ENCODE measurements at regions not wholly inside any gene's neighbourhood (a gene's known extent, or its start where the extent isn't known, plus 50 kb on each side); places are given as distances from the start of the nearest gene placed in this dataset.

- H2AFZ ChIP-seq (ENCODE audit: low read length): no peak overlapping the region
- H4K8ac ChIP-seq (ENCODE audit: extremely low read depth, insufficient read depth, low read length): no peak overlapping the region
- peaks cover 0 to 23% of the 10 kb centered on the region in 2 experiments; a peak in 2 of 4 replicates for H3K79me2 ChIP-seq (ENCODE audit: control insufficient read depth in 1 of 2, insufficient read depth in 2 of 2, low read length in 2 of 2)
- H3K23ac ChIP-seq (ENCODE audit: insufficient read length): no peak overlapping the region
- no peaks in the 10 kb centered on the region for H3K27me3 ChIP-seq (replicated peaks in 1 of 4; ENCODE audit: control insufficient read depth in 3 of 4, extremely low read depth in 1 of 4, insufficient read depth in 3 of 4, low read length in 3 of 4)
- FAIRE-seq (peak; percentile 79), DNase-seq (ENCODE audit: low read depth in 1 of 2, low spot score in 2 of 2) (peak in 1 of 2 experiments; percentile 73)
- no peaks in the 10 kb centered on the region; the same call in 1 of the 2 replicates for H3K23me2 ChIP-seq (ENCODE audit: low read depth, low read length)
- 71% methylated on average over 11 of the region's 11 CpGs; no CpG with 5 or more reads in 1 of the 2 experiments for WGBS, 2 experiments (ENCODE audit: extremely low coverage in 1 of 2, insufficient coverage in 1 of 2, insufficient read length in 1 of 2, insufficient replicate concordance in 2 of 2, low coverage in 1 of 2, low lambda C conversion rate in 2 of 2, missing lambda C conversion rate in 1 of 2)
- no peak overlapping the region for H2BK5ac ChIP-seq (ENCODE audit: low read depth, low read length)
- no peak overlapping the region for H2BK20ac ChIP-seq (ENCODE audit: low read length)
- ChIA-PET CTCF (ENCODE audit: partially characterized antibody) (interaction anchor here (0.6 to 8.5 kb wide), 41 partner anchors 10 to 355 kb away, joined by 3 to 141 read pairs (median 4); no protein-coding TSS in a partner anchor), POLR2A (ENCODE audit: partially characterized antibody) (interaction anchor here (0.7 to 1.5 kb wide), 4 partner anchors 19 to 143 kb away, joined by 3 read pairs; no protein-coding TSS in a partner anchor)
- no peak overlapping the region for H4K5ac ChIP-seq (ENCODE audit: insufficient read length, low read depth, low read length)
- H3K79me1 ChIP-seq (ENCODE audit: low read depth, low read length): peaks cover 3% of the 10 kb centered on the region; the same call in 1 of the 2 replicates
- no peak overlapping the region for H3K27ac ChIP-seq (ENCODE audit: low read depth, low read length)
- H3K4me1 ChIP-seq (replicated peaks in 1 of 4; ENCODE audit: control insufficient read depth in 3 of 4, insufficient read depth in 4 of 4, low read length in 3 of 4): peaks cover 8 to 16% (median 13%) of the 10 kb centered on the region in 4 experiments
- H2BK12ac ChIP-seq (ENCODE audit: low read depth, low read length): no peak overlapping the region
- no peak overlapping the region for H3K9ac ChIP-seq (replicated peaks in 1 of 4; ENCODE audit: extremely low read depth in 1 of 4, low read depth in 3 of 4, low read length in 3 of 4)
- peaks cover 6 to 7% of the 10 kb centered on the region in 2 experiments for H3K9me3 ChIP-seq (ENCODE audit: insufficient read depth in 2 of 2, low read depth in 1 of 2, low read length in 1 of 2)
- H4K91ac ChIP-seq (replicated peaks; ENCODE audit: insufficient read length, low read length): no peak overlapping the region
- peak overlapping the region; percentile 19 for H3K4ac ChIP-seq (replicated peaks; ENCODE audit: insufficient read length, low read depth, low read length)
- H3K4me3 ChIP-seq (ENCODE audit: extremely low read depth in 1 of 4, insufficient read depth in 2 of 4, low read depth in 3 of 4, low read length in 4 of 4): no peak overlapping the region
- no peak overlapping the region for H2AK5ac ChIP-seq (ENCODE audit: low read depth, low read length)
- H3K18ac ChIP-seq (ENCODE audit: extremely low read depth, low read length): no peak overlapping the region
- no peak for TF ChIP-seq TAF7 (optimal IDR thresholded peaks at IDR 0.05; ENCODE audit: borderline replicate concordance, low read depth, low read length)
- TF ChIP-seq ZNF274 (IDR thresholded peaks at IDR 0.05; ENCODE audit: borderline replicate concordance, extremely low read depth, low read length): no peak
- TF ChIP-seq ASH2L (IDR thresholded peaks at IDR 0.05; ENCODE audit: low read length): no peak
- TF ChIP-seq GTF2F1 (IDR thresholded peaks at IDR 0.05; ENCODE audit: borderline replicate concordance, low read depth, low read length): no peak
- TF ChIP-seq, protein P1, sequence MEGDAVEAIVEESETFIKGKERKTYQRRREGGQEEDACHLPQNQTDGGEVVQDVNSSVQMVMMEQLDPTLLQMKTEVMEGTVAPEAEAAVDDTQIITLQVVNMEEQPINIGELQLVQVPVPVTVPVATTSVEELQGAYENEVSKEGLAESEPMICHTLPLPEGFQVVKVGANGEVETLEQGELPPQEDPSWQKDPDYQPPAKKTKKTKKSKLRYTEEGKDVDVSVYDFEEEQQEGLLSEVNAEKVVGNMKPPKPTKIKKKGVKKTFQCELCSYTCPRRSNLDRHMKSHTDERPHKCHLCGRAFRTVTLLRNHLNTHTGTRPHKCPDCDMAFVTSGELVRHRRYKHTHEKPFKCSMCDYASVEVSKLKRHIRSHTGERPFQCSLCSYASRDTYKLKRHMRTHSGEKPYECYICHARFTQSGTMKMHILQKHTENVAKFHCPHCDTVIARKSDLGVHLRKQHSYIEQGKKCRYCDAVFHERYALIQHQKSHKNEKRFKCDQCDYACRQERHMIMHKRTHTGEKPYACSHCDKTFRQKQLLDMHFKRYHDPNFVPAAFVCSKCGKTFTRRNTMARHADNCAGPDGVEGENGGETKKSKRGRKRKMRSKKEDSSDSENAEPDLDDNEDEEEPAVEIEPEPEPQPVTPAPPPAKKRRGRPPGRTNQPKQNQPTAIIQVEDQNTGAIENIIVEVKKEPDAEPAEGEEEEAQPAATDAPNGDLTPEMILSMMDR (IDR thresholded peaks at IDR 0.05; ENCODE audit: control extremely low read depth in 1 of 3, insufficient read depth in 1 of 3, low read depth in 1 of 3, low read length in 3 of 3): peak; percentile 75 to 95 (median 76)
- peak; percentile 42 to 59 for TF ChIP-seq RAD21 (IDR thresholded peaks at IDR 0.05 in 1 of 2, conservative IDR thresholded peaks at IDR 0.05 in 1 of 2; ENCODE audit: low read depth in 2 of 2, low read length in 2 of 2)
- H3K36me3 ChIP-seq (ENCODE audit: control insufficient read depth in 2 of 4, insufficient read depth in 4 of 4, low read length in 3 of 4): no peaks in the 10 kb centered on the region
- H2BK120ac ChIP-seq (replicated peaks; ENCODE audit: low read depth, low read length): no peak overlapping the region
- peaks cover 0 to 1% of the 10 kb centered on the region in 2 experiments for H4K20me1 ChIP-seq (replicated peaks in 1 of 2; ENCODE audit: control insufficient read depth in 1 of 2, insufficient read depth in 2 of 2, low read length in 2 of 2)
- H2BK15ac ChIP-seq (ENCODE audit: low read length): no peak overlapping the region
- no peak overlapping the region for H3K56ac ChIP-seq (replicated peaks; ENCODE audit: insufficient read length, low read depth, low read length)
- H3K14ac ChIP-seq (ENCODE audit: insufficient read length): no peak overlapping the region
- H3K4me2 ChIP-seq (ENCODE audit: insufficient read depth in 1 of 2, low read depth in 2 of 2, low read length in 2 of 2): no peak overlapping the region
Measured at GRCh38 chr12:125332900-125333299, 267.7 kb downstream of the AACS start.
